ENCODE measurements at regions not wholly inside any gene's neighbourhood (a gene's known extent, or its start where the extent isn't known, plus 50 kb on each side); places are given as distances from the start of the nearest gene placed in this dataset.

- H3K9me3 ChIP-seq (ENCODE audit: insufficient read depth in 2 of 2, low read depth in 1 of 2, low read length in 1 of 2) = peaks cover 0 to 3% of the 10 kb centered on the region in 2 experiments; a peak in 1 of 4 replicates
- TF ChIP-seq BCL11A (IDR thresholded peaks at IDR 0.05; ENCODE audit: low read depth in 2 of 2, low read length in 2 of 2) (no peak), CHD1 (IDR thresholded peaks at IDR 0.05; ENCODE audit: low read depth, low read length) (no peak), JUN (IDR thresholded peaks at IDR 0.05; ENCODE audit: low read depth, low read length) (no peak), CTCF (IDR thresholded peaks at IDR 0.05; ENCODE audit: control extremely low read depth in 1 of 3, insufficient read depth in 1 of 3, low read depth in 1 of 3, low read length in 3 of 3) (no peak), KDM1A (IDR thresholded peaks at IDR 0.05; ENCODE audit: borderline replicate concordance, low read length) (no peak), ATF3 (IDR thresholded peaks at IDR 0.05; ENCODE audit: insufficient read depth, low read depth, low read length) (no peak), CTBP2 (IDR thresholded peaks at IDR 0.05; ENCODE audit: borderline replicate concordance, insufficient read depth, insufficient read length, low read length) (no peak), BACH1 (IDR thresholded peaks at IDR 0.05; ENCODE audit: low read length) (no peak)
- no peak overlapping the region for H3K4me3 ChIP-seq (ENCODE audit: extremely low read depth in 1 of 4, insufficient read depth in 2 of 4, low read depth in 3 of 4, low read length in 4 of 4)
- no peak overlapping the region for H2BK12ac ChIP-seq (ENCODE audit: low read depth, low read length)
- no peaks in the 10 kb centered on the region for H3K4me1 ChIP-seq (replicated peaks in 1 of 4; ENCODE audit: control insufficient read depth in 3 of 4, insufficient read depth in 4 of 4, low read length in 3 of 4)
- H2BK15ac ChIP-seq (ENCODE audit: low read length) = no peak overlapping the region
- no peak overlapping the region for H3K56ac ChIP-seq (replicated peaks; ENCODE audit: insufficient read length, low read depth, low read length)
- no peak overlapping the region for H2BK120ac ChIP-seq (replicated peaks; ENCODE audit: low read depth, low read length)
- DNase-seq (ENCODE audit: low read depth in 1 of 2, low spot score in 2 of 2) = no peak
- ChIA-PET CTCF (ENCODE audit: partially characterized antibody) (interaction anchor here (0.9 kb wide), 1 partner anchor 9 kb away, joined by 3 read pairs; no protein-coding TSS in a partner anchor), POLR2A (ENCODE audit: partially characterized antibody) (no interaction called here)
- no peaks in the 10 kb centered on the region for H4K20me1 ChIP-seq (replicated peaks in 1 of 2; ENCODE audit: control insufficient read depth in 1 of 2, insufficient read depth in 2 of 2, low read length in 2 of 2)
- no peak overlapping the region for H2AK5ac ChIP-seq (ENCODE audit: low read depth, low read length)
- no peak for FAIRE-seq
- no peak overlapping the region for H3K27ac ChIP-seq (ENCODE audit: low read depth, low read length)
- no peak overlapping the region for H4K8ac ChIP-seq (ENCODE audit: extremely low read depth, insufficient read depth, low read length)
- H3K23me2 ChIP-seq (ENCODE audit: low read depth, low read length) = no peaks in the 10 kb centered on the region
- no peak overlapping the region for H3K4ac ChIP-seq (replicated peaks; ENCODE audit: insufficient read length, low read depth, low read length)
- no peak overlapping the region for H3K18ac ChIP-seq (ENCODE audit: extremely low read depth, low read length)
- no peaks in the 10 kb centered on the region for H3K79me1 ChIP-seq (ENCODE audit: low read depth, low read length)
- no peak overlapping the region for H3K14ac ChIP-seq (ENCODE audit: insufficient read length)
- H3K4me2 ChIP-seq (ENCODE audit: insufficient read depth in 1 of 2, low read depth in 2 of 2, low read length in 2 of 2) = no peak overlapping the region
- no peaks in the 10 kb centered on the region for H3K36me3 ChIP-seq (ENCODE audit: control insufficient read depth in 2 of 4, insufficient read depth in 4 of 4, low read length in 3 of 4)
- no peak overlapping the region for H4K5ac ChIP-seq (ENCODE audit: insufficient read length, low read depth, low read length)
- H3K9ac ChIP-seq (replicated peaks in 1 of 4; ENCODE audit: extremely low read depth in 1 of 4, low read depth in 3 of 4, low read length in 3 of 4) = no peak overlapping the region
- no peak overlapping the region for H2AFZ ChIP-seq (ENCODE audit: low read length)
- no peaks in the 10 kb centered on the region for H3K79me2 ChIP-seq (ENCODE audit: control insufficient read depth in 1 of 2, insufficient read depth in 2 of 2, low read length in 2 of 2)
- H2BK20ac ChIP-seq (ENCODE audit: low read length) = no peak overlapping the region
- no peak overlapping the region for H3K23ac ChIP-seq (ENCODE audit: insufficient read length)
- H3K27me3 ChIP-seq (replicated peaks in 1 of 4; ENCODE audit: control insufficient read depth in 3 of 4, extremely low read depth in 1 of 4, insufficient read depth in 3 of 4, low read length in 3 of 4) = no peaks in the 10 kb centered on the region
- H4K91ac ChIP-seq (replicated peaks; ENCODE audit: insufficient read length, low read length) = no peak overlapping the region
- H2BK5ac ChIP-seq (ENCODE audit: low read depth, low read length) = no peak overlapping the region
Observed at GRCh38 chr3:29079358-29079757, 201.5 kb upstream of the RBMS3 start.

Data from H1 (cell line).